GM18526 (cell line): ENCODE measurements at regions not wholly inside any gene's neighbourhood (a gene's known extent, or its start where the extent isn't known, plus 50 kb on each side); places are given as distances from the start of the nearest gene placed in this dataset.

ENCODE experiments used
- POLR2A ChIP-seq: IDR thresholded peaks from 3 replicates; pipeline ENCODE4 v1.6.1; 2011; ENCODE audit not compliant: insufficient read length; ENCODE audit errors: extremely low read depth

DNA sequence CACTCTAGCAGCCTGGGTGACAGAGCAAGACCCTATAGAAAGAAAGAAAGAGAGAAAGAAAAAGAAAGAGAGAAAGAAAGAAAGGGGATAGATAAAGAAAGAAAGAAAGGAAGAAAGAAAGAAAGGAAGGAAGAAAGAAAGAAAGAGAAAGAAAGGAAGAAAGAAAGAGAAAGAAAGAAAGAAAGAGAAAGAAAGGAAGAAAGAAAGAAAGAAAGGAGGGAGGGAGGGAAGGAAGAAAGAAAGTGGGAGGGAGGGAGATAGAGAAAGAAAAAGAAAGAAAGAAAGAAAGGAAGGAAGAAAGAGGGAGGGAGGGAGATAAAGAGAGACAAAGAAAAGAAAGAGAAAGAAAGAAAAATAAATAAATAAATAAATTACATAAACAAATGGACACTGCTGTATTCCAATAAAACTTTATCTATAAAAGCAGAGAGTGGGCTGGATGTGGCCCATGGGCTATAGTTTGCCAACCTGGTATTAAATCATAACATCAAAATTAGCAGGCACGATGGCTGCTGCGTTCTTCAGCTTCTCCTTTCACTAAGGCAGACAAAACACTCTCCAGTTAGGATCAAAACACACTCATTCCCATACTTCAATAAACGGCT is 165.0 kb downstream of the ZNF674 start:
- no peak for TF ChIP-seq POLR2A

DNA sequence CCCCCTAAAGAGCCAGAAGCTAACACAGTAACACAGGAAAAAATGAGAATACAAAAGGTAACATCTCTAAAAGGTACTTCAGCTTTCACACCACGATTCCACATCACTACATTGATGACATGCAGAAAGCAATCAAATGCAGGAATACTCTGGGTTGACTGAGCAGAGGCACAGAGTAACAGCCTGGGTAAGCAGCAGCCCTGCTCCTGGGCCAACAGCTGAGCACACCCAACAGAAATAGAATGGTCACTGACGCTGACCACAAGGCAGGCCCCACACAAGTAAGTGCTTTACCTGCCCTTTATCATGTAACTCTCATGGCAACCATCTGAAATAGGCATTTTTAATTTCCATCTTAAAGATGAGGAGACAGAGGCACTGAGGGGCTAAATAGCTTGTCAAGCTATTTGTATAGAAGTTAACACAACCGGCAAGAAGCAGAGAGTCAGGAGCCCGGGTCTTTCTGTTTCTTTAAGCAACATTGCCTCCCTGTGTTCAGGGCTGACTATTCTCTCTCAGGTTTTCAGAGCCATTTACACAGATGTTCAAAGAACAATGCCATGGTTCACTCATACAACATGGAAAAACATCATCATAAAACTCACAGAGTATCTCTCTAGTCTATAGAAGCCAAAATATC is 168.9 kb downstream of the ZNF674 start:
- TF ChIP-seq POLR2A = no peak

DNA sequence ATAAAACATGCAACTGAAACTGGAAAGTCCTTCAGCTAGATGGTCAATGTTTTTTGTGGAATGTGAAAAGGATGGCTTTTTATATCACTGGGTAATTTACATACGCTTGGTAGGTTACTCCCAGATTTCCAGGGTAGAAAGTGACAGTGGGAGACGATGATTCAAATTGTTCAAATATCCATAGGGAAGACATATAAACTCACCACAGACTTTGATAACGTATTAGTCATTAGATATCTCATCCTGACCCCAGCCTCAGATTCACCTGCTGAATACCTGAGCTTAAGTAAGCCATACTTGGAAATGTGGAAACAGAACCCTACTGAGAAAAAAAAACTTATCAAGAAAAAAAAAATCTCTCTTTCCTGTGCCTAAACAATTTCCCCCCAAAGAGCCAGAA is 169.4 kb downstream of the ZNF674 start:
- no peak for TF ChIP-seq POLR2A

DNA sequence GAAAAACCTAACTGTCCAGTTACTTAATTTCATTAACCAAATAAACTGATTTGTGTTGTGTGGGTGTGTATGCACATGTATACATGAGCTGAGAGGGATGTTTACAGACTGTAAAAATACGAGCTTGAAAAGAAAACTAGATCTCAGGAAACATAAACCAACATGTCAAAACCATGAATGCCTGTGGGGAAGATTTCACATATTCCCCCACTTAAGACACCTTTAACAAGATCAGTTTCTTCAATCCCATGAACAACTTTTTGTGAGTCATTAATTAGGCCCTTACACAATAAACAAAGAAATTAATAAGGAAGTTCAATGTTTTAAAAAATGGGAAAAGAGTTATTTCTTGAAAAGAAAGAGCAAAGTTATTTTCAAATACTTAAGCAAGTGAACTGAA is 170.8 kb downstream of the ZNF674 start:
- no peak for TF ChIP-seq POLR2A

DNA sequence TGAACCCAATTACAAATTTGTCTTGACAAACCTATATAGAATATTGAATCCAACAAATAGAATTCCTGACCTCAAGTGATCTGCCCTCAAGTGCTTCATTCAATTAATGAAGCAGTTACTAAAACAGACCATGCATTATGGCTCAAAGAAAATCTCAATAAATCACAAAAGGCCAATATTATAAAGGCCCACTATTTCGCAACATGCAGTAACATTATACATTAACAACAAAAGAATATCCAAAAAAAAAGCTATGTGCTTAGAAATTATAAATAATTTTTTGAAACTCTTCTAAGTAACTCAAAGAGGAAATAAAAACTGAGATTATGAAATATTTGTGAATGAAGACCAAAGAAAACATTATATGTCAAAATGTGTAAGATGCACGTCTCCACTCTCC is 177.7 kb downstream of the ZNF674 start:
- no peak for TF ChIP-seq POLR2A

DNA sequence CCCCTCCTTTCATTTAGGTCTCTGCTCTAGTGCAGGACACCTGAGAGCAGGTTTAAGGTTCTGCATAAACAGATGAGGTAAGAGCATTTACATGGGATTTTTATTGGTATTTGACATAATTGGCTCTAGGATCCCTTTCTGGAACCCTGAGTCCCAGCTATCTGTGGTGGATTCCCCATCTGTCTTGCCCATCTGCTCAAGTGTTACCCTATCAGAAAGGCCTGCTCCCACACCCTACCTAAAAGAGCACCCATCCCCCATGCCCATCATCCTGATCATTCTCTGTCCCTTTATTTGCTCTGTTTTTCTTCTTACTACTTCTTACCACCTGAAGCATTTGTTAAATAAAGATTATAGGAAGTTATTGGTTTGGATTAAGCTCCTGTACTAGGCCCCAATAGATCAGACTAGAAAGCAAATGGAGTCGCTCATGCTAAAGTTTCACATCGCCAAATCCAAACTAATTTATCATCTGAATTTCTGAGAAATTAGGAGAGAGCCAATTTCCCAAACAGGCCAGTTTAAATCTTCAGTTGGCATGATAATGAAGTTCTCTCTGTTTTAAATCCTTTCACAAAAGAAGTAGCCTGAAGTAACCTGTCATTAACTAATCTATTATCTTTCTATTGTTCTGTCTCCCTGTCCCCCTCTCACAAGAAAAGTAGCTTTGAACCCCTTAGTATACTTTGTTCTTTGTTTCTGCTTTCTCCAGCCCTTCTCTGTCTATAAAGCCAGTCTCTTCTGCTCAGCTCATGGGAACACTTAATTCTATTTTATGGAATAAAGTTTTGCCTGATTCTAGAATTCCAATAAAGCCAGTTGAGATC is 178.6 kb downstream of the ZNF674 start:
- TF ChIP-seq POLR2A = no peak

DNA sequence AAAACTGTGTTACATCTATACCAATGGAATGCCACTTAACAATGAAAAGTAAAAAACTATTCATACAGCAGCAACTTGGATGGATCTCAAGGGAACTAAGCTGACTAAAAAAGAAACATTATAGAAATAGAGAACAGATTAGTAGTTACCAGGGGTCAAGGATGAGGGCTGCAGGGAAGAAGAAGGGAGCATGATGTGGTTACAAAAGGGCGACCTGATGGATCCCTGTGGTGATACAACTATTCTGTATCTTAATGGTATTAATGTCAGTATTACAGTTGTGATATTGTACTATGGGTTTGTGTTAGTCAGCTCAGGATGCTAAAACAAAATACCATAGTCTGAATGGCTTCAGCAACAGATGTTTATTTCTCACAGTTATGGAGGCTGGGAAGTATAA is 190.7 kb downstream of the ZNF674 start:
- TF ChIP-seq POLR2A = no peak

DNA sequence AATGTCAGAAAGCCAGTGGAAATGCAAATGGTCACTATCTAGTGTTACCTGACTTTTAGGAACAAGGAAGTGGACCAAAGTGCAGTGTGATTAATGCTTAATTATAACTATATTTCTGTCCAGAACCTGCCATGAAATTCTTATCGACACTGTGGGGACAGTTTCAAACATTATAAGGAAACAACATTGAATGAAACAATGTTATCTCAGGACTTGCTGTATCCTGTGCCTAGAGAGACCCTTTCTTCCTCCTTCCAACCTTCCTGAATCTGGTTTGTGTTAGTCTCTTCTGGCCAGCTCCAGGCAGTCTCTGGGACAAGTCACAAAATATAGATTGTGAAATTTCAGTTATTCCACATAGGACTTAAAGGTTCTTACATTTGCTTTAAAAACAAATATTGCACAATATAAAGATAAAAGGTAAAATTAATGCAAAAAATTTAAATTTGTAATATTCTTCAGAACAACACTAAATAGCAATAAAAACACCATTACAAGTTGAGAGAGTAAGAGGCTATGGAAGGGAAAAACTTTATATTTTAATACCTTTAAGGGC is 203.4 kb downstream of the ZNF674 start:
- TF ChIP-seq POLR2A = no peak

DNA sequence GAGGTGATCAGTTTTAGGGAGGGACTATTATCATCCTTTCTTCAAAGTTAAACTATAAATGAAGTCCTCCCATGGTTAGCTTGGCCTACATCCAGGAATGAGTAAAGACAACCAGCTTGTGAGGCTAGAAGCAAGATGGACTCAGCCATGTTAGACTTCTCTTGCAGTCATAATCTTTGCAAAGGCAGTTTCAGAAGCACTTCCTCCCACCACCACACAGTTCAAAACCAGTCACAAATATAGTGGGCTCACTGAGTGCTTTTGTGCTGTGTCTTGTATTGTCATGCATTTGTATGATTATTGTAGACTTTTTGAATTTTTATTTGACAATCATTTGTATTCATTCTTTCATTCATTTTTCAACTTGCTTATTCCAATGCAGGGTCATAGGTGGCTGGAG is 204.5 kb downstream of the ZNF674 start:
- TF ChIP-seq POLR2A = no peak

DNA sequence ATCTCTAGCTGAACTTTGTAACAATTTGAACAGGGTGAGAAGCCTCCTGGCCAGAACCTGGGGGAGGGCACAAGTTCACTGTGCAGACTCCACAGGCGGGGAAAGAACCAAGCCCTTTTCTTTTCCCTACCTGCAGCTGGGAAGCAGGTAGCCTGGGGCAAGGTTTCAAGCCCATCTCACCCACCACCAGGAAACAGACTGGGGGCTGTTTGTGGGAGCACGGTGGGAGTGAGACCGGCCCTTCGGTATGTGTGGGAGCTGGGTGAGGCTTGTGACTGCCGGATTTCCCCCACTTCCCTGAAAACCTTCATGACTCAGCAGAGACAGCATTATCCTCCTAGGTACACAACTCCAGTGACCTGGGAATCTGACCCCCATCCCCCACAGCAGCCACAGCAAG is 211.7 kb downstream of the ZNF674 start:
- TF ChIP-seq POLR2A = no peak

DNA sequence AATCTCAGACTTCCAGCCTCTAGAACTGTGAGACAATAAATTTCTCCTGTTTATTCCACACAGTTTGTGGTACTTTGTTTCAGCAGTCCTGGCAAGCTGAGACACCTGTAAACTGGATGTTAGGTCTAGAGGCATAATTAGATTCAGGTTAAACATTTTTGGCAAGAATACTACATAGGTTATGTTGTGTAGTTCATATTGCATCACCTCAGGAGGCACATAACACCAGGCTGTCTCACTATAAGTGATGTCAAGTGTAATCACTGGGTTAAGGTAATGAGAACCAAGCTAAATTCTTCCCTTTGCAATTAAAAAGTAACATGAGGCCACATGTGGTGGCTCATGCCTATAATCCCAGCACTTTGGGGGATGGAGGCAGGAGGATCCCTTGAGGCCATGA is 214.2 kb downstream of the ZNF674 start:
- TF ChIP-seq POLR2A = no peak

DNA sequence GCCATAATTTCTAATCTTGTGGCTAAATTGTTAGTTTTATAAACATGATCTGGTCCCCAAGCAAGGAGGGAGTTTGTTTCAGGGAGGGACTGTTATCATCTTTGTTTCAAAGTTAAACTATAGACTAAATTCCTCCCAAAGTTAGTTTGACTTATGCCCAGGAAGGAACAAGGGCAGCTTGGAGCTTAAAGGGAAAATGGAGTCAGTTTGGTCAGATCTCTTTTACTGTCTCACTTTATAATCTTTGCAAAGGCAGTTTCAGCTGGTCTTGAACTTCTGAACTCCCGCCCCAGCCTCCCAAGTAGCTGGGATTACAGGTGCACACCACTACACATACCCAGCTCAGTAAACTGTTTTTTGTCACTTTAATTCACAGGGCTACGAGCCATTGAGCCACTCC is 214.7 kb downstream of the ZNF674 start:
- no peak for TF ChIP-seq POLR2A

DNA sequence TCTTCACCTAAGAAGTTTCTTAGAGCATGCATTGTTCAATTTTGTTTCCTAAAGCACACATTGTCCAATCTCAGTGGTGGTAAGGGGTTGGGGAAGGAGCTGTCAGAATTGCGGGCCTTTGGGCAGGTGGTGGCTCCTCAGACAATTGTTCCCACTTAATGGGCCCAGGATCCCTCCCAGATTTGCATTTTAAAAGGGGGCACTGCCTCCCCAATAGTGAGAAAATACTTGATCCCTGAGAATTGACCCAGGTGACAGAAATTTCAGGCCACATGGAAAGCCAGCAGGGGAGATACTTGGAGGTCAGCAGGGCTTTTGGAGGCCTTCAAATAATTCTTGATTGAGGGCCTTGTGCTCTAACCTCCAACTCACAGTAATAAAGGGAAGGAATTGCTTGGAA is 217.1 kb downstream of the ZNF674 start:
- TF ChIP-seq POLR2A = no peak

DNA sequence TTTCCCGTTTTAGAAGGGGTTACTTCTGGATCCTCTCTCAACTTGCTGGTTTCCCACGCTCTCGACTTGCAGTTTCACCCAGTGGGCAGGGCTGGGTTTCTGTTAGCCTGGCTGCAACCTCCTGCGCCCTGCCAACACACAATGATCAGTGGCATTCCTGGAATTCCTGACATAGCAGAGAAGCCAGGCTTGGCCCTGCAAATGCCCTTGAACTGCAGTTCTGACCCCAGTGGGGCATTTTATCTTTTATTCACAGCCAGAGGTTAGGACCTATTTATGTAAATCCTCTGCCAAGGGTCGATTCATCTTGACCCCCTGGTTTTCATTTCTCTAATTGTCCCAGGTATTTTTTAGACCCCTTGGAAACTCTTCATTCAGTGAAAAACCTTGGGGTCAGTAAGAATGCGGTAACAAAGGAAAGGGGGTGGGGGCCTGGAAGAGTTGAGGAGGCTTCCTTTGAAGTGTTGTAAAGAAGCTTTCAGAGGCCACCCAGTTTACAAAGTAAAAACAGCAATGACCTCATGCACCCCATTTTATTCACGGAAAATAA is 217.6 kb downstream of the ZNF674 start:
- TF ChIP-seq POLR2A = no peak

DNA sequence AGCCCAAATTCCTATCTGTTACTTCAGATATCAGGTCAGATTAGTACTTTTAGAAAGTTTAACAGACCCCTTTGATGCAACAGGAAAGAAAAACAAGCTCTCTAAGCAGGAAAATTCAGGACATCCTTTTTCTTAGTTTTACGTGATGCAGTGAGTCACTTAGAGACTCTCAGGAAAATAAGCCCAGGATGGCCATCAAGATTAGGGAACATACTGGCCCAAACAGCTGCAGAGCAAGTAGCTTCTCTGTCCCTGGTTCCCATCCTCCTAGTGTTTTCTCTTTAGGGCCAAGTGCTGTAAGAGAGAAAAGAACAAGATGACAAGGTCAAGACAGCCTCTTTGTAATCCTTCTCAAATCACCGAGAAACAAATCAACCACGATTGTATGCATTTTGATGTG is 219.1 kb downstream of the ZNF674 start:
- no peak for TF ChIP-seq POLR2A
